ENCODE measurements at regions not wholly inside any gene's neighbourhood (a gene's known extent, or its start where the extent isn't known, plus 50 kb on each side); places are given as distances from the start of the nearest gene placed in this dataset.

DNA sequence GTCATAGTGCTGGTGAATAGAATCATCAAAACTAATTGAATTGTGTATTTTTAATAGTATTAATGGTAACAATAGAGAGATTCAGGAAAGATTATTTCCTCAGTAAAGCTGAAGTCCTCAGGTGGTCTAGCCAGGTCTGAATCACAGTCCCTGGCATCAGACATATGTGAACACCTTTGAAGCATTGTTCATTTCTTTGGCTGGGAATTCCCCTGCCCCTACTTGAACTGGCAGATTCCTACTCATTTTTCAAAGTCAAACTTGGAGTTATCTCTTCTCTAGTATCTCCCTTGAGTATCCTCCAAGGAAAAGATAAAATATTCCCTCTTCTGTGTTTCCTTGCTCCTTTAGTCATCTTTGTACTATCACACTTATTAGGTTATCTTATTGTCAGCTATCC lies 759.8 kb downstream of the ADGRL2 start:
- no peaks in the 10 kb centered on the region for H3K27me3 ChIP-seq
- TF ChIP-seq CTCF (IDR thresholded peaks at IDR 0.05 in 4 of 5, conservative IDR thresholded peaks at IDR 0.05 in 1 of 5) (no peak), POLR2A (IDR thresholded peaks at IDR 0.05) (no peak)
- intact Hi-C loops (cut with DNase I; ENCODE audit: low total_unique reads) = no loop called here

DNA sequence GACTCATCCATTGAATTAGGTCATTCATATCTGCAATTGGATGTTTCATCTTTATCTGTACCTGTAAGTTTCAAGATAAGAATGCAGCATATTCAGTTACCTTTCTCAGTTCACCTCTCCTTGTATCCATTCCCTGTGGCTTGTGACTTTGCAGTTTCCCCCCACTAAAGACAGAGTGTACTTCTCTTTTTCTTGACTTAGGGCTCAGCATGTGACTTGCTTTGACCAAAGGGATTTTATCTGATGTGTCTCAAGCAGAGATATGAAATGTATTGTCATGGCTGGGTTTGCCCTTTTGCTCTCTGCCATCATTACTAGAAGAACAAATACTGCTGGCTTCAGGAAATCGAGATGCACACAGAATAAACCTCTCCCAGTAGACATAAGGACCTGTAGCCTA lies 754.8 kb downstream of the ADGRL2 start:
- Histone ChIP-seq H3K27ac (no peak overlapping the region), H3K36me3 (no peaks in the 10 kb centered on the region), H3K4me3 (no peak overlapping the region), H3K4me1 (no peaks in the 10 kb centered on the region), H3K27me3 (no peaks in the 10 kb centered on the region), H3K9me3 (no peaks in the 10 kb centered on the region)
- DNase-seq (no peak), ATAC-seq (no peak)
- TF ChIP-seq POLR2A (IDR thresholded peaks at IDR 0.05) (no peak), CTCF (IDR thresholded peaks at IDR 0.05 in 4 of 5, conservative IDR thresholded peaks at IDR 0.05 in 1 of 5) (no peak)
- intact Hi-C loops (cut with DNase I; ENCODE audit: low total_unique reads) = no loop called here
- in situ Hi-C loops (cut with MboI; ENCODE audit: low sequenced_read_pairs in 4 of 4) = no loop called here

More for the DNA sequence above, 759.8 kb downstream of the ADGRL2 start:
- Histone ChIP-seq H3K4me1 (peaks cover 0 to 3% of the 10 kb centered on the region in 2 donors), H3K9me3 (no peaks in the 10 kb centered on the region), H3K4me3 (no peak overlapping the region), H3K36me3 (no peaks in the 10 kb centered on the region), H3K27ac (no peak overlapping the region)
- DNase-seq (no peak), ATAC-seq (no peak)
- in situ Hi-C loops (cut with MboI; ENCODE audit: low sequenced_read_pairs in 4 of 4) = no loop called here

DNA sequence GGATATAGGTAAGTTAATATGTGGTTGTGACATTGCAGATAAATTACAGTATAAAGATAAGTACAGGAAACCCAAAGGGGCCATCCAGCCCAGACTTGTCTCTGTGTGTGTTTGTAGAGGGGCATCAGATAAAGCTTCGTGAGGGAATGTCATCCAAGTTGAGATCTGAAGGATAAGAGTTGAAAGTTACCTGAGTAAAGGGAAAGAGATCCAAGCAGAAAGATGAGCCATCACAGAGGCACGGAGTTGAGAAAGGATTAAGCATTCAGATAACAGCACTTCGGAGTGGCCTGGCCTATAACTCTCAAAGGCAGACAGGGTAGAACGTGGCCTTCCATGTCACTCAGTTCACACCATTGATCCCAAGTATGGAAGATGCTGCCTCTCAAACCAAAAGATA lies 749.1 kb downstream of the ADGRL2 start:
- no peak for ATAC-seq
- intact Hi-C loops (cut with DNase I; ENCODE audit: low total_unique reads) = no loop called here
- TF ChIP-seq POLR2A (IDR thresholded peaks at IDR 0.05) = no peak
- TF ChIP-seq CTCF (IDR thresholded peaks at IDR 0.05 in 4 of 5, conservative IDR thresholded peaks at IDR 0.05 in 1 of 5) = no peak

GRCh38 chr1:82542766-82543165 lies 742.0 kb downstream of the ADGRL2 start:
- intact Hi-C loops (cut with DNase I; ENCODE audit: low total_unique reads) (no loop called here), in situ Hi-C loops (cut with MboI; ENCODE audit: low sequenced_read_pairs in 4 of 4) (no loop called here)
- no peak overlapping the region for H3K4me3 ChIP-seq
- no peaks in the 10 kb centered on the region for H3K4me1 ChIP-seq
- H3K9me3 ChIP-seq = peaks cover 0 to 5% (median 0%) of the 10 kb centered on the region in 3 donors
- DNase-seq (no peak), ATAC-seq (no peak)
- no peak for TF ChIP-seq POLR2A (IDR thresholded peaks at IDR 0.05)
- H3K27ac ChIP-seq = no peak overlapping the region
- H3K36me3 ChIP-seq = no peaks in the 10 kb centered on the region
- no peaks in the 10 kb centered on the region for H3K27me3 ChIP-seq

More for the DNA sequence above, 749.1 kb downstream of the ADGRL2 start:
- H3K27ac ChIP-seq = no peak overlapping the region
- in situ Hi-C loops (cut with MboI; ENCODE audit: low sequenced_read_pairs in 4 of 4) = no loop called here
- H3K9me3 ChIP-seq = no peaks in the 10 kb centered on the region
- DNase-seq = no peak
- H3K4me3 ChIP-seq = no peak overlapping the region
- H3K4me1 ChIP-seq = no peaks in the 10 kb centered on the region
- no peaks in the 10 kb centered on the region for H3K27me3 ChIP-seq
- H3K36me3 ChIP-seq = no peaks in the 10 kb centered on the region

GRCh38 chr1:82542141-82542540 lies 741.4 kb downstream of the ADGRL2 start:
- no peaks in the 10 kb centered on the region for H3K36me3 ChIP-seq
- intact Hi-C loops (cut with DNase I; ENCODE audit: low total_unique reads) (no loop called here), in situ Hi-C loops (cut with MboI; ENCODE audit: low sequenced_read_pairs in 4 of 4) (no loop called here)
- H3K4me1 ChIP-seq = no peaks in the 10 kb centered on the region
- H3K27me3 ChIP-seq = no peaks in the 10 kb centered on the region
- ATAC-seq = no peak
- TF ChIP-seq POLR2A (IDR thresholded peaks at IDR 0.05) (no peak), CTCF (IDR thresholded peaks at IDR 0.05 in 4 of 5, conservative IDR thresholded peaks at IDR 0.05 in 1 of 5) (no peak)
- no peak for DNase-seq
- no peak overlapping the region for H3K4me3 ChIP-seq
- peaks cover 0 to 5% (median 0%) of the 10 kb centered on the region in 3 donors for H3K9me3 ChIP-seq
- no peak overlapping the region for H3K27ac ChIP-seq

All from gastrocnemius medialis (tissue), 4 donors.